MM.1S (cell line): ENCODE measurements at regions not wholly inside any gene's neighbourhood (a gene's known extent, or its start where the extent isn't known, plus 50 kb on each side); places are given as distances from the start of the nearest gene placed in this dataset.

Experiments used
- EZH2 ChIP-seq: fragments of 300-600 bp; sonication (generic); optimal IDR thresholded peaks from 2 replicates; pipeline ENCODE3; 2017; ENCODE audit warnings: low read depth, mild to moderate bottlenecking, antibody characterized with exemption, low read length, mixed read lengths
- TF ChIP-seq, protein P1 (sequence below): fragments of 300-600 bp; sonication (generic); IDR thresholded peaks from 2 replicates; pipeline ENCODE4 v1.5.1; 2016; ENCODE audit warnings: antibody characterized with exemption, low read length, mixed read lengths

DNA sequence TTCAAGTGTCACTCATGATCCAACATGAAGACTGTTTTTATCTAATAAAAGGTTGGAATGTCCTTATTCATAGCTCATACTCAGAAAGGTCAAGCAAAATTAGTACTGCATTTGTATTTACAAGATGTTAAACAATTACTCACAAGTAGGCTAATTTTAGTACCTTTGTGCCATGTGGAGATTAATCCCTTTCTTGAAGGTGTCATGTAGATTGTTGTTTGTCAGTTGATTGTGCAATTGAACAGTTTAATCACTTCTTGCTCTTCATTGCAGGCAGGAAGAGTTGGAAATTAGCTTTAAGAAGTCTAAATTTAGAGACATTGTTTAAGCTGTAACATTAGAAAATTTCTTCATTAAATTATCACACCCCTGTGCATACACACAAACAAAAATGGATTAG lies 847.1 kb downstream of the KCNT2 start:
- TF ChIP-seq, protein P1, sequence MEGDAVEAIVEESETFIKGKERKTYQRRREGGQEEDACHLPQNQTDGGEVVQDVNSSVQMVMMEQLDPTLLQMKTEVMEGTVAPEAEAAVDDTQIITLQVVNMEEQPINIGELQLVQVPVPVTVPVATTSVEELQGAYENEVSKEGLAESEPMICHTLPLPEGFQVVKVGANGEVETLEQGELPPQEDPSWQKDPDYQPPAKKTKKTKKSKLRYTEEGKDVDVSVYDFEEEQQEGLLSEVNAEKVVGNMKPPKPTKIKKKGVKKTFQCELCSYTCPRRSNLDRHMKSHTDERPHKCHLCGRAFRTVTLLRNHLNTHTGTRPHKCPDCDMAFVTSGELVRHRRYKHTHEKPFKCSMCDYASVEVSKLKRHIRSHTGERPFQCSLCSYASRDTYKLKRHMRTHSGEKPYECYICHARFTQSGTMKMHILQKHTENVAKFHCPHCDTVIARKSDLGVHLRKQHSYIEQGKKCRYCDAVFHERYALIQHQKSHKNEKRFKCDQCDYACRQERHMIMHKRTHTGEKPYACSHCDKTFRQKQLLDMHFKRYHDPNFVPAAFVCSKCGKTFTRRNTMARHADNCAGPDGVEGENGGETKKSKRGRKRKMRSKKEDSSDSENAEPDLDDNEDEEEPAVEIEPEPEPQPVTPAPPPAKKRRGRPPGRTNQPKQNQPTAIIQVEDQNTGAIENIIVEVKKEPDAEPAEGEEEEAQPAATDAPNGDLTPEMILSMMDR: no peak
- TF ChIP-seq EZH2: no peak
